Keratinocyte (primary cell): ENCODE measurements at regions not wholly inside any gene's neighbourhood (a gene's known extent, or its start where the extent isn't known, plus 50 kb on each side); places are given as distances from the start of the nearest gene placed in this dataset.
"Not testable (repeated sequence)": the region's sequence is repeated elsewhere in the genome, so short reads cannot be mapped to it uniquely, and the experiment has no call there.

Experiments
- DNase-seq: peaks from one replicate; pipeline ENCODE4 v3.0.0-alpha.2; 2011; ENCODE audit warnings: low read depth, missing footprints, low spot score
- FAIRE-seq: peaks from 2 replicates; lab custom pipeline; 2011; peaks lifted over from hg19 to GRCh38; lab: Jason Lieb, UNC
- H2AFZ ChIP-seq: 2 replicates; pipeline ENCODE4 v1.6.0; 2012; ENCODE audit warnings: low read length, control low read depth, inconsistent platforms; ENCODE audit not compliant: control insufficient read depth
- H3K27ac ChIP-seq: 2 replicates; pipeline ENCODE4 v1.5.1; 2011; ENCODE audit warnings: low read length; ENCODE audit not compliant: control insufficient read depth, insufficient read depth
- H3K27me3 ChIP-seq: 3 replicates; pipeline ENCODE4 v1.6.0; 2011; ENCODE audit warnings: low read length; ENCODE audit not compliant: control insufficient read depth, insufficient read depth; ENCODE audit errors: extremely low read depth
- H3K36me3 ChIP-seq, 2 experiments: 2 replicates in 1 of 2; 3 replicates in 1 of 2; pipeline ENCODE4 v1.5.1; 2011; ENCODE audit warnings: low read length in 2 of 2, mild to moderate bottlenecking in 1 of 2; ENCODE audit not compliant: control insufficient read depth in 2 of 2, insufficient read depth in 2 of 2; ENCODE audit errors: extremely low read depth in 1 of 2
- H3K4me1 ChIP-seq: 3 replicates; pipeline ENCODE4 v1.5.1; 2011; ENCODE audit warnings: low read length; ENCODE audit not compliant: control insufficient read depth, insufficient read depth; ENCODE audit errors: extremely low read depth
- H3K4me2 ChIP-seq: 3 replicates; pipeline ENCODE4 v1.6.0; 2011; ENCODE audit warnings: low read depth, low read length; ENCODE audit not compliant: control insufficient read depth, insufficient read depth; ENCODE audit errors: extremely low read depth
- H3K4me3 ChIP-seq, 3 experiments: fragments of 200-600 bp in 1 of 3; sonication (generic) in 1 of 3; 2 replicates in 2 of 3; 3 replicates in 1 of 3; pipeline ENCODE4 v1.5.1; 2011 to 2016; ENCODE audit warnings: low read length in 3 of 3, mild to moderate bottlenecking in 3 of 3, control low read depth in 2 of 3, inconsistent platforms in 1 of 3, low read depth in 1 of 3, mixed read lengths in 1 of 3, mixed run types in 1 of 3, moderate library complexity in 1 of 3; ENCODE audit not compliant: control insufficient read depth in 2 of 3, insufficient read depth in 2 of 3; ENCODE audit errors: extremely low read depth in 1 of 3
- H3K79me2 ChIP-seq: 2 replicates; pipeline ENCODE4 v1.6.0; 2012; ENCODE audit warnings: low read length; ENCODE audit not compliant: control insufficient read depth, insufficient read depth
- H3K9ac ChIP-seq: 3 replicates; pipeline ENCODE4 v1.6.0; 2011; ENCODE audit warnings: low read length; ENCODE audit not compliant: control insufficient read depth, insufficient read depth; ENCODE audit errors: extremely low read depth
- H3K9me1 ChIP-seq: 3 replicates; pipeline ENCODE4 v1.6.0; 2011; ENCODE audit warnings: low read length; ENCODE audit not compliant: control insufficient read depth, insufficient read depth; ENCODE audit errors: extremely low read depth
- H3K9me3 ChIP-seq: 2 replicates; pipeline ENCODE4 v1.5.1; 2012; ENCODE audit warnings: low read depth, low read length; ENCODE audit not compliant: control insufficient read depth
- H4K20me1 ChIP-seq: 3 replicates; pipeline ENCODE4 v1.6.0; 2011; ENCODE audit warnings: low read length; ENCODE audit not compliant: control insufficient read depth, insufficient read depth; ENCODE audit errors: extremely low read depth
- CTCF ChIP-seq, 3 experiments: IDR thresholded peaks in 1 of 3; conservative IDR thresholded peaks in 1 of 3; optimal IDR thresholded peaks in 1 of 3; 2 replicates in 2 of 3; 3 replicates in 1 of 3; pipeline versions ENCODE3 to v1.5.1; 2011; ENCODE audit warnings: low read length in 3 of 3, mild to moderate bottlenecking in 3 of 3, moderate library complexity in 2 of 3, control low read depth in 1 of 3, inconsistent platforms in 1 of 3; ENCODE audit not compliant: insufficient read depth in 2 of 3; ENCODE audit errors: extremely low read depth in 1 of 3
- EZH2 ChIP-seq: IDR thresholded peaks from one replicate; pipeline ENCODE4 v1.6.1; 2012; ENCODE audit warnings: inconsistent platforms, mild to moderate bottlenecking, low read length, moderate library complexity
- dilution Hi-C: fragments of 300-500 bp; cut with MboI; formaldehyde crosslinking; loops from one replicate; pipeline ENCODE4 v1.7.0; 2020; ENCODE audit warnings: low sequenced_read_pairs; ENCODE audit not compliant: extremely low pct_ligation_motif_present

- Histone ChIP-seq H3K4me1 (no peaks in the 10 kb centered on the region), H3K36me3 (no peaks in the 10 kb centered on the region), H4K20me1 (no peaks in the 10 kb centered on the region), H3K4me3 (no peak overlapping the region), H3K4me2 (no peak overlapping the region), H3K79me2 (no peaks in the 10 kb centered on the region), H3K27me3 (no peaks in the 10 kb centered on the region), H3K9ac (no peak overlapping the region), H3K27ac (no peak overlapping the region), H2AFZ (no peak overlapping the region), H3K9me1 (no peaks in the 10 kb centered on the region), H3K9me3 (no peaks in the 10 kb centered on the region)
- TF ChIP-seq CTCF (optimal IDR thresholded peaks at IDR 0.05 in 1 of 3, IDR thresholded peaks at IDR 0.05 in 1 of 3, conservative IDR thresholded peaks at IDR 0.05 in 1 of 3; ENCODE audit: extremely low read depth in 1 of 3, insufficient read depth in 2 of 3, low read length in 3 of 3) = no peak
- no peak for TF ChIP-seq EZH2
- FAIRE-seq (no peak), DNase-seq (no peak)
- dilution Hi-C loops = no loop called here
Observed at GRCh38 chr11:95616256-95616804, 173.3 kb downstream of the FAM76B start.

- no peaks in the 10 kb centered on the region for H3K9me1 ChIP-seq
- H3K79me2 ChIP-seq = no peaks in the 10 kb centered on the region
- H3K36me3 ChIP-seq = no peaks in the 10 kb centered on the region
- TF ChIP-seq EZH2 = no peak
- TF ChIP-seq CTCF (optimal IDR thresholded peaks at IDR 0.05 in 1 of 3, IDR thresholded peaks at IDR 0.05 in 1 of 3, conservative IDR thresholded peaks at IDR 0.05 in 1 of 3; ENCODE audit: extremely low read depth in 1 of 3, insufficient read depth in 2 of 3, low read length in 3 of 3) = no peak
- dilution Hi-C loops = no loop called here
- H4K20me1 ChIP-seq = no peaks in the 10 kb centered on the region
- H3K4me1 ChIP-seq = no peaks in the 10 kb centered on the region
- no peak for FAIRE-seq
- H3K4me3 ChIP-seq = no peak overlapping the region
- H3K27ac ChIP-seq = no peak overlapping the region
- no peak overlapping the region for H2AFZ ChIP-seq
- H3K27me3 ChIP-seq = no peaks in the 10 kb centered on the region
- H3K9me3 ChIP-seq = no peaks in the 10 kb centered on the region
- H3K4me2 ChIP-seq = no peak overlapping the region
- H3K9ac ChIP-seq = no peak overlapping the region
- no peak for DNase-seq
Observed at GRCh38 chr11:95611827-95612226, 177.8 kb downstream of the FAM76B start.

- H3K27me3 ChIP-seq, H3K9me1 ChIP-seq, H3K4me1 ChIP-seq, H3K9ac ChIP-seq, H3K79me2 ChIP-seq, H3K4me2 ChIP-seq, FAIRE-seq, H3K36me3 ChIP-seq, H3K4me3 ChIP-seq, H3K9me3 ChIP-seq, H4K20me1 ChIP-seq, H2AFZ ChIP-seq, dilution Hi-C loops, DNase-seq, H3K27ac ChIP-seq: not testable (repeated sequence)
Observed at GRCh38 chr11:95610185-95610584, 179.4 kb downstream of the FAM76B start.
